PC-3 (cell line): ENCODE measurements at regions not wholly inside any gene's neighbourhood (a gene's known extent, or its start where the extent isn't known, plus 50 kb on each side); places are given as distances from the start of the nearest gene placed in this dataset.

Experiments used
- ATAC-seq: fragments of 200-7000 bp; cut with Tn5 transposase; 2 replicates; pipeline ENCODE4 v1.9.1; 2020; ENCODE audit warnings: mild to moderate bottlenecking, moderate library complexity
- BruUV-seq: library from RNA; stranded (reverse); fragments of 400-500 nt; replicated peaks from 2 replicates; lab custom pipeline; 2021; lab: Mats Ljungman, UMichigan
- CTCF ChIA-PET: fragments of 300-600 bp; sonication (Branson Sonifier 250); formaldehyde crosslinking; loops from one replicate; lab custom pipeline; 2022; ENCODE audit warnings: antibody characterized with exemption; lab: Charles Lee
- POLR2A ChIA-PET: fragments of 300-600 bp; sonication (Branson Sonifier 250); formaldehyde crosslinking; loops from one replicate; lab custom pipeline; 2022; ENCODE audit warnings: antibody characterized with exemption; ENCODE audit not compliant: unreplicated experiment; lab: Charles Lee
- DNase-seq: peaks from one replicate; pipeline ENCODE4 v3.0.0-alpha.2; 2015
- H2AFZ ChIP-seq: fragments of 300-600 bp; sonication (generic); 2 replicates; pipeline ENCODE4 v1.6.0; 2016; ENCODE audit warnings: antibody characterized with exemption, low read length
- H3F3A ChIP-seq: fragments of 300-600 bp; sonication (generic); one replicate; pipeline ENCODE4 v1.6.0; 2017; ENCODE audit warnings: antibody characterized with exemption, low read length, control low read depth, mild to moderate bottlenecking; ENCODE audit not compliant: unreplicated experiment
- H3K27ac ChIP-seq: fragments of 300-600 bp; sonication (generic); 2 replicates; pipeline ENCODE4 v1.5.1; 2016; ENCODE audit warnings: mild to moderate bottlenecking, low read length
- H3K27me3 ChIP-seq: fragments of 300-600 bp; sonication (generic); 2 replicates; pipeline ENCODE4 v1.6.1; 2016; ENCODE audit warnings: low read length, mixed read lengths
- H3K36me3 ChIP-seq: fragments of 300-600 bp; sonication (generic); 2 replicates; pipeline ENCODE4 v1.6.1; 2016; ENCODE audit warnings: low read depth, mixed run types, low read length, mixed read lengths
- H3K4me1 ChIP-seq: fragments of 300-600 bp; sonication (generic); 2 replicates; pipeline ENCODE4 v1.5.1; 2016; ENCODE audit warnings: low read length; ENCODE audit not compliant: insufficient read depth
- H3K4me2 ChIP-seq: fragments of 300-600 bp; sonication (generic); 2 replicates; pipeline ENCODE4 v1.6.0; 2016; ENCODE audit warnings: low read length
- H3K4me3 ChIP-seq: fragments of 300-600 bp; sonication (generic); 2 replicates; pipeline ENCODE4 v1.5.1; 2016; ENCODE audit warnings: mild to moderate bottlenecking, low read length, mixed read lengths
- H3K79me2 ChIP-seq: fragments of 300-600 bp; sonication (generic); 2 replicates; pipeline ENCODE4 v1.6.1; 2017; ENCODE audit warnings: low read length, mixed read lengths
- H3K9ac ChIP-seq: fragments of 300-600 bp; sonication (generic); 2 replicates; pipeline ENCODE4 v1.6.0; 2016; ENCODE audit warnings: mild to moderate bottlenecking, low read length
- H3K9me2 ChIP-seq: fragments of 300-600 bp; sonication (generic); replicated peaks from 2 replicates; pipeline ENCODE4 v1.6.1; 2016; ENCODE audit warnings: mixed run types, low read length, mixed read lengths
- H3K9me3 ChIP-seq: fragments of 300-600 bp; sonication (generic); 2 replicates; pipeline ENCODE4 v1.6.1; 2016; ENCODE audit warnings: low read length, mixed read lengths
- H4K20me1 ChIP-seq: fragments of 300-600 bp; sonication (generic); 2 replicates; pipeline ENCODE4 v1.6.1; 2016; ENCODE audit warnings: low read length, mixed read lengths
- CTCF ChIP-seq: fragments of 300-600 bp; sonication (generic); conservative IDR thresholded peaks from 2 replicates; pipeline ENCODE4 v1.5.1; 2017; ENCODE audit warnings: antibody characterized with exemption, low read depth, mild to moderate bottlenecking, low read length
- EZH2 ChIP-seq: fragments of 300-600 bp; sonication (generic); IDR thresholded peaks from one replicate; pipeline ENCODE4 v1.6.1; 2017; ENCODE audit warnings: antibody characterized with exemption, mild to moderate bottlenecking, low read length; ENCODE audit not compliant: unreplicated experiment
- EZH2phosphoT487 ChIP-seq: fragments of 300-600 bp; sonication (generic); IDR thresholded peaks from 2 replicates; pipeline ENCODE4 v1.6.1; 2018; ENCODE audit warnings: mild to moderate bottlenecking, antibody characterized with exemption, low read length, borderline replicate concordance
- intact Hi-C: fragments of 100-400 bp; cut with micrococcal nuclease; formaldehyde crosslinking; loops from 2 replicates; pipeline ENCODE4 v1.9.0; 2023

GRCh38 chr9:90070056-90070455 is 465.2 kb downstream of the GADD45G start:
- Histone ChIP-seq H4K20me1 (no peaks in the 10 kb centered on the region), H3K27ac (no peak overlapping the region), H2AFZ (no peak overlapping the region), H3K27me3 (no peaks in the 10 kb centered on the region), H3K9me3 (no peaks in the 10 kb centered on the region), H3K4me1 (no peaks in the 10 kb centered on the region), H3K79me2 (no peaks in the 10 kb centered on the region), H3K9me2 (no peaks in the 10 kb centered on the region), H3F3A (no peaks in the 10 kb centered on the region), H3K36me3 (no peaks in the 10 kb centered on the region), H3K4me3 (no peak overlapping the region), H3K9ac (no peak overlapping the region), H3K4me2 (no peak overlapping the region)
- POLR2A ChIA-PET = no interaction called here
- intact Hi-C loops = no loop called here
- DNase-seq (no peak), ATAC-seq (no peak)
- no TSS peak for BruUV-seq
- no peak for TF ChIP-seq CTCF
- TF ChIP-seq EZH2 = no peak
- no peak for TF ChIP-seq EZH2phosphoT487
- CTCF ChIA-PET = no interaction called here

- Histone ChIP-seq H3K4me1 (no peaks in the 10 kb centered on the region), H3K9ac (no peak overlapping the region), H3K4me2 (no peak overlapping the region), H4K20me1 (no peaks in the 10 kb centered on the region), H2AFZ (no peak overlapping the region), H3K9me3 (no peaks in the 10 kb centered on the region), H3K36me3 (no peaks in the 10 kb centered on the region), H3K27me3 (no peaks in the 10 kb centered on the region), H3K27ac (no peak overlapping the region), H3K79me2 (no peaks in the 10 kb centered on the region), H3K9me2 (no peaks in the 10 kb centered on the region), H3K4me3 (no peak overlapping the region), H3F3A (no peaks in the 10 kb centered on the region)
- no peak for ATAC-seq
- intact Hi-C loops = no loop called here
- ChIA-PET CTCF (no interaction called here), POLR2A (no interaction called here)
- DNase-seq = no peak
- no peak for TF ChIP-seq CTCF
- TF ChIP-seq EZH2 = no peak
- no peak for TF ChIP-seq EZH2phosphoT487
- no TSS peak for BruUV-seq
These were observed 465.7 kb downstream of the GADD45G start for GRCh38 chr9:90070469-90070868.

GRCh38 chr9:90070931-90071660 is 466.3 kb downstream of the GADD45G start:
- H3K9me3 ChIP-seq = no peaks in the 10 kb centered on the region
- no peak overlapping the region for H3K4me3 ChIP-seq
- no peaks in the 10 kb centered on the region for H3K4me1 ChIP-seq
- TF ChIP-seq EZH2 = no peak
- TF ChIP-seq EZH2phosphoT487 = no peak
- TF ChIP-seq CTCF = no peak
- intact Hi-C loops = no loop called here
- no peak overlapping the region for H3K27ac ChIP-seq
- H2AFZ ChIP-seq = no peak overlapping the region
- H3K79me2 ChIP-seq = no peaks in the 10 kb centered on the region
- H3K9me2 ChIP-seq = no peaks in the 10 kb centered on the region
- no peak overlapping the region for H3K4me2 ChIP-seq
- H3K36me3 ChIP-seq = no peaks in the 10 kb centered on the region
- no TSS peak for BruUV-seq
- H3F3A ChIP-seq = no peaks in the 10 kb centered on the region
- CTCF ChIA-PET = no interaction called here
- H3K9ac ChIP-seq = no peak overlapping the region
- no peaks in the 10 kb centered on the region for H3K27me3 ChIP-seq
- DNase-seq (no peak), ATAC-seq (no peak)
- H4K20me1 ChIP-seq = no peaks in the 10 kb centered on the region
- POLR2A ChIA-PET = no interaction called here
